IPS DF 19.7 (cell line): ENCODE measurements at regions not wholly inside any gene's neighbourhood (a gene's known extent, or its start where the extent isn't known, plus 50 kb on each side); places are given as distances from the start of the nearest gene placed in this dataset.

Source experiments
- DNase-seq: peaks from one replicate; pipeline ENCODE4 v3.0.0-alpha.2; 2013; ENCODE audit warnings: low read depth, low spot score

DNA sequence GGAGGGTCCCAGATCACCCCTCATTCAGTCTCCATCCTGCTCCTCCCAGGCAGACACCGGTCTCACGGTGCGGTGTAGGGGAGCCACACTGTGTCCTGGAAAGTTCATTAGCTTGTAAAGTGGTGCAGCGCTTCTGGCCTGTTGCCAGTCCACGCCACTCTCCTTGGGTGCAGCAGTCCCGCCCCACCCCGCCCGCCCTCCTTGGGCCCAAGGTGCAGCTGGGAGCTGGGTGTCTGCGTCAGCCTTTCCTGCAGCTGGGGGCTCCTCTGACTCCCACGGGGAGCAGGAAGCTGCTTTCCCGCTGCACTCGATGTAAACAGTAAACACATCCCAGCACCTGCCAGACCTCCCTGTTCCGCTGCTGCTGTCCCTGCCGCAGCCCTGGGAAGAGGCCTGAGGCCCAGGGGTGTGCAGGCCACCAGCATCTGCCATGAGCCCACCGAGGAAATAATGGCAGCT, 53.8 kb upstream of the ASB18 start:
- no peak for DNase-seq

GRCh38 chr2:236318401-236318800, 54.2 kb upstream of the ASB18 start:
- DNase-seq, result no peak

GRCh38 chr2:236319036-236319435, 54.8 kb upstream of the ASB18 start:
- DNase-seq, result no peak

GRCh38 chr2:236321415-236321814, 57.2 kb upstream of the ASB18 start:
- DNase-seq, result no peak

DNA sequence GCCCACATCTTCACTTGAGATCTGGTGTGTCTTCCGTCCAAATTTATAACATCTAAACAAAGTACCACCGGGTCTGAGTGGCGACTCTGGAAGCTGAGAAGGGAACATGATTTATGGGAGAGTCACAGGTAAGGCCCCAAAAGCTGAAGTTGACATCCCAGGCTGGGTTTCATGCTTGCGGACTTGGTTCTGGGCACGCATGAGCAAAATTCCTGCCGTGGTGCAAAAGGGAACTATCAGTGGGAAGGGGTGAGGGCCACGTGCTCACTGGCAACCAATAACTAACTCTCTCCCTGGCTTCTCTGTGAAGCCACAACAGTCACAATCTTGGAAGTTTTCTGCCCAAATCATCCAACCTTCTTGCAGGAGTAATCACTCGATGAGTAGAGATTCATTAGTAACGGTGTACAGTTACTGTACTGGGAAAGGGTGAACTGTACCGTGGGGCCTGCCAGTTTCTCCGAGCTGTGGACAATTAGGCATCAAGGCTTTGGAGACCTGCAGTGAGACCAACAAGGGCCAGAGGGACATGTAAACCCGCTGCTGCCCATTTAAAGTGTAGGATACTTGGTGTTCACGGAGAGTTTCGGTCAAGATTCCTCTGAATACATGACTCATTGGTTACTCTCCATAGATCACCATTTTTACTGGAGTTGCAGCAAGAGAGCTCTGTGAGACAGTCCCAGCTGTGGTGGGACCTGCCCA, 69.4 kb upstream of the ASB18 start:
- no peak for DNase-seq

- DNase-seq, result no peak
Observed at GRCh38 chr2:236334122-236334876, 70.1 kb upstream of the ASB18 start.

GRCh38 chr2:236335696-236336574, 71.7 kb upstream of the ASB18 start:
- DNase-seq, result no peak

DNA sequence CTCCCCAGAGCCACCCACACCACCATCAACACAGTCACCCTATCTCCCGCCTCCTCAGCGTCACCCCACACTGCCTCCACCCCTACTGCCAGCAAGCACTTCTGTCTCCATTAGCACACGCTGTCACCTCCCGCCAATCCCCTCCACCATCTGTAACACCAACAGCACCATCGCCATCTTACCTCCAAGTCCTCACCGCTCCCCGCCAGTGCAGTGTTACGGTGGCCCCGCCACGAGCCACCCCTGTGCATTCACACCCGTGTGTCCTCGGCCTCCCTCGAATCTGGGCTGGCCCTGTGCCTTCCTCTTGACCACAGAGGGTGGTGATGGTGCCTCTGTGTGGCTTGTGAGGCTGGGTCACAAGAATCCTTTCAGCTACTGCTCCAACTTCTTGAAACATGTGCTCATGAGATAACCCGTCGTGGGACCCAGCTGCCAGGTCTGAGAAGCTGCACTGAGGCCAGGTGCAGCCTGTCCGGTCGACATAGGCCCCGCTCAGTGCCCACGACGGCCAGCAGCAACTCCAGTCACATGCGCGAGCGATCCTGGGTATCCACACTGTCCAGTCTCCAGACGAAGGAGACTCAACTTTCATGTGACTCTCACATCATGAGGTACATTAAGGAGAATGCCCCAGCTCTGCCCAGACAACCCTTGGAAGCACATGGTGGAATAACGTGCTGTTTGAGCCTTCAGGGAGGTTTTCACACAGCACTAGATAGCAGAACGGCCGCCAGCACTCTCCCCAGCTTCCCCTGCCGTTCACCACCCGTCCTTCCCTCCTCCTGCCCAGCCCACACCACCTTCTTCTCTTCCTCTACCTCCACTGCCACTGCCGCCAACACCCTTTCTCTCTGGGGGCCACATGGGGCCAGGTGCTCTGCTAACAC, 72.6 kb upstream of the ASB18 start:
- no peak for DNase-seq

GRCh38 chr2:236337465-236338325, 73.5 kb upstream of the ASB18 start:
- no peak for DNase-seq

DNA sequence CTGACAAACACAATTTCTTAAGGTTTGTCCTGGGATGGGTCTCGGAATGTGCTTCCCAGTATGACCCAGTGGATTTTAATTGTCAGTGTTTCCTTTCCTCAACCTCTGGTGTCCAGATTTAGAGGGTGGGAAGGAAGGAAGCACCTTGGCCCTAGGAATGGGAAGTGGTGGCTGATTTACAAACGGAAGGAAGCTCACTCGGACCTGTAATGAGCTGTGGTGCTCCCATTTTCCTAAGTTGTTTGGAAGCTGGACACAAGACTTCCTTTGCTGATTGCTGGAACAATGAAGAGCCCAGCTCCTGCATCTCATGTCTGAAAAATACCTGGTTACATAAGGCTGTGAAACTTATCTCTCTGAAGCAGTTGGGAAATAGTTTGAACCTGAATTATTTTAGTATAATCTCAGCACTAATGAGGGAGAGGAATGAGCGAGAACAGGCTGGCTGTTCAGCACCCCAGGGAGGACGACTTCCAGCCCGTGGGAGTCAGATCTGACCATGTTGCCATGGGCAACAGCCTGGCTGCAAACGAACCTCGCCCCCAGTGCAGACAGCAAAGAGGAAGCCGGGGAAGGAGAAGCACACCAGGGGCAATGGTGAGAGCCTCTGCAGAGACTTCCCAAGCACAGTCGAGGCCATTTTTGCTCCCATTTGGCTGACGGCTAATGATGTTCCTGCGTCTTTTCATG, 74.4 kb upstream of the ASB18 start:
- no peak for DNase-seq

GRCh38 chr2:236340251-236340650, 76.0 kb upstream of the ASB18 start:
- no peak for DNase-seq

- no peak for DNase-seq
Observed at GRCh38 chr2:236341067-236341466, 76.9 kb upstream of the ASB18 start.

DNA sequence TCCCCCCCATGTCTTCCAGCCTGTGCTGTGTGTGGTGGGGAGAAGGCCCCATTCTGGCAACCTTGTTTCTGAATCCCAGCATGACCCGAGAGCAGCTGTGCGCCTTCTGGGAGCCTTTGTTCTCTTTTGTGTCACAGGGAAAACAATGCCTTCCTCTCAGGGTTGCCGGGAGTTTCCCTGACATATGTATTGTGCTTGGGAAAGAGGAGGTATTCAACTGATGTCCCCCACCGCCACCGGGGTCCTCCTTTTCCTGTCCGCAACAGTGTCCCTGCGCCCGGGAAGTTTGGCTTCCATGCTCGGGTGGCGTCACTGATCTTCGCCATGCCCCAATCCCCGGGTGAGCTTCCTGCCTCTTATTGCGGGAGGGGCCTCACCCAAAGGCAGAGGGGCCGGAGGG, 77.5 kb upstream of the ASB18 start:
- DNase-seq, result no peak

DNA sequence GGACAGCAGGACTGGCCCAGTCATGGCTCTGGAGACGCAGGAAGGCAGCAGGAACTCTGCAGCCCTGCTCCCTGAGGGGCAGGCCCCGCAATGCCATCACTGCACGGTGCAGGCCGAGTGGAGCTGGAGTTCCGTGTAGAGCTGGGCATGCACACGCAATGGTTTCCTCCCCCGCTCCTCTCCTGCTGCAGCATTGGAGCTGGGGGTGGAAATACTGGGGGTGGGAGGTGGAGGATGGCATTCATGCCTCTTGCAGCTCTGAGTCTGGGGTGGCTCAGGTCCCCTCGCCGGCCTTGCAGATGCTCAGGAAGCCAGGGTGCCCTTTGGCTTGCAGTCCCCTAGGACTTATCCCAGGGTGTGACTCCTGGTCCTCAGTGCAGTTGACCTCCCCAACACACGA, 78.3 kb upstream of the ASB18 start:
- DNase-seq, result no peak

GRCh38 chr2:236342951-236343350, 78.7 kb upstream of the ASB18 start:
- DNase-seq, result no peak

DNA sequence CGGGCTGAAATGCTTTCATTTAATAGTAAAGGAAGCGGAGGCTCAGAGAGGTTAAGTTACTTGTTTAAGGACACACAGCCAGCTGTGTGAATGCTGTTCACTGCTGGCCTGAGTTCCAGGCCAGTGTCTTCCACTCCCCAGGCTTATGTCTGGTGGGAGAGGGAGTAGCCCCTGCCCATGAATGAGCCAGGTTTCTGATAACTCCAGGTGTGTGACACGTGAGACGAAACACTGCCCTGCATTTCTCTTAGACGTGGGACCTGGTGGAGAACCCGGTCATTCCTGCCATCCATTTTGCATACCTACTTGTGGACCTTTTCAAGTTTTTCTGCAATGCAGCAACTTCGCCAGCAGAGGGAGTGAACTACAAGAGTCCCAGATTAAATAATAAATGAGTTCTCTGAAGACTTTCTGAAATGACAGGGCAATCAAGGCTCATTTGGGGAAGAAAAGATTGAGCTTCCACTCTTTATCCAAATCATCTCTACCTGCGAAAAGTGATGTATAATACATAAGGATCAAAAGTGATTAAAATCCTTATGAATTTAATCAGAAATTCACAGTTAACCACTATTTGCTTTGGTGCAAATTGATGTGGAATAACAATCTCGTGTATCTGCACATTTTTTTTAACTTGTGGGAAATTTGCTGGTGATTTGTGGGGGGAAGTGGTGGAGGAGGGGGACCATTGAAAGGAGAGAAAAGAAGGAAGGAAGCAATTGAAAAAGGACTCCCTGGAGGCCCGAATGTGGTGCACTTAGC, 79.4 kb upstream of the ASB18 start:
- DNase-seq, result peak; percentile 45

DNA sequence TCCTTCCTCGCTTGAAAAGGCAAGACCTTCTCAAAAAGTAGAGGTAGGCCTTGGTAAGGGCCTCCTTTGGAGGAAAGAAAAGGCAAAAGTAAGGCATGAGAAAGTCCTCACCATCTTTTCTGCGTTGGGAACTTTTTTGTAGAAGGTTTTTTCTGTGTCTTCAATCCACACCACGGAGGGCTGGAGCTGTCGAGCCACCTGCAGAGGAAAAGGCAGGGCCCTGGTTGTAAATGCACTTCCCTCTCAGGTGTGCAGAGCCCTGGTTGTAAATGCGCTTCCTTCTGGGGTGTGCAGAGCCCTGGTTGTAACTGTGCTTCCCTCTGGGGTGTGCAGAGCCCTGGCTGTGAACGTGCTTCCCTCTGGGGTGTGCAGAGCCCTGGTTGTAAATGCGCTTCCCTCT, 80.2 kb upstream of the ASB18 start:
- DNase-seq, result no peak

DNA sequence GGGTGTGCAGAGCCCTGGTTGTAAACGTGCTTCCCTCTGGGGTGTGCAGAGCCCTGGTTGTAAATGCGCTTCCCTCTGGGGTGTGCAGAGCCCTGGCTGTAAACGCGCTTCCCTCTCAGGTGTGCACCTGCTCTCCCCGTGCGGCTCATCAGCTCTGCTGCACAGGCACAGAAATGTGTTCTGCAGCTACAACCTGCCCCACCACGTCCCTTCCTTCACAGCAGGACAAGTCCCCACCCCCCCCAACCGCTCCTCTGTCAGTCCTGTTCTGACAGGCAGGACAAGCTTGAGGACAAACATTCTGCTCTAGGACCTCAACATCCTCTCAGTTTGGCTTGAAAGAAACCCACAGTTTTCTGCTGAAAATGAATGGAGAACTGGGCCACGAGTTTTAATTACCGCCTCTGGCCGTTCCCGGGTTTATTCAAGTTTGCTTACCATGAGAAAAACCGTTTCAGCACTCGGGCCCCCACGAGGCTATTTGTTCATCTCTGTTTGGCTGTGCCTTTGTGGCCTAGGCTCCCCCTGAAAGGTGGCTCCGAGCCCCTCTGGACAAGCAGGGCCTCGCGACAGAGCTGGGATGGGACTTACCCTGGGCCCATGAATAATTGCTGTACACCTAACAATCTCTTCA, 81.0 kb upstream of the ASB18 start:
- no peak for DNase-seq
